ENCODE measurements at regions not wholly inside any gene's neighbourhood (a gene's known extent, or its start where the extent isn't known, plus 50 kb on each side); places are given as distances from the start of the nearest gene placed in this dataset.

DNA sequence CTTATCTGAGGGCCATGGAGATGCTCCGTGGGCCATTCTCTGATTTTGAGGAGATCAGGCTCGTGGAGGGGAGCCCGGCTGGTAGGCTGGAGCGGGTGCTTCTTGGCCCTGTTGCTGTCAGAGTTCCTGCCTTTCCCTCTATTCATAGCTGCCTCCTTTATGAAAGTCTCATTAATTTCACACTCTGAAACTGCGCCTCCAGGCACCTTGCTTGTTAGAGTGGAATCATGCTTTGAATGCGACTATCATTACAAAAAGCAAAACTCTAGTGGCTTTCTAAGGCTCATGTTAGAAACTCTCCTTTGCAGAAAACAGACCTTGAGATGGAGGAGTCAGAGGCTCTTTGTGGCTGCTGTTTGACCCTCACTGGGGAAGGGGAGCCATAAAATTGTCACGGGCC, 131.0 kb upstream of the SNTG2 start (continued):
- TF ChIP-seq ZNF462 (CRISPR knock-in tag; IDR thresholded peaks at IDR 0.05) (no peak), STAT1 (IDR thresholded peaks at IDR 0.05; ENCODE audit: unreplicated experiment) (no peak), ZNF114 (CRISPR knock-in tag; IDR thresholded peaks at IDR 0.05) (no peak), EZH2phosphoT487 (IDR thresholded peaks at IDR 0.05; ENCODE audit: unreplicated experiment) (no peak)

DNA sequence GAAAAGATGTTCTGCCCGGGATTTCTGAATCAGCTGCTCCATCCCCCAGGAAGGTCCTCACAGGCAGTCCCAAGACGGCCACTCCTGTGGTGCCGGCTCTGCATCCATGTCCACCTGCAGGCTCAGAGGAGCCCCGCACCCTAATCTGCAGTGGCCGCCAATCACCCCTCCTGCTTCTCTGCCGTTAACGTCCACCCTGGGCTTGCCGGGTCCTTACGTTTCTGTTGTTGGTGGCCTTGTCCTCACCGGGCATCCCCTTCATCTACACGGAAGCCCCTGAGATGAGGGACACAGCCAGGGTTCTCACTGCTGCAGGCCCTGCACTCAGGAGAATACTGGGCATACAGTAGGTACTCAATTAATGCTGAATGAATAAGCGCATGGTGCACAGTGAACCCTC, 131.5 kb upstream of the SNTG2 start:
- no peak; the same call in 2 of the 3 replicates for ATAC-seq
- no peak overlapping the region for H3K4me2 ChIP-seq
- H3K4me3 ChIP-seq: no peak overlapping the region
- peaks cover 4% of the 10 kb centered on the region; the same call in 1 of the 2 replicates for H3K9me2 ChIP-seq (ENCODE audit: insufficient read depth)
- Mint-ChIP-seq H3K27me3 (ENCODE audit: insufficient read depth, low read depth, poor library complexity) (peaks cover 3% of the 10 kb centered on the region), H3K36me3 (ENCODE audit: low read depth) (no peaks in the 10 kb centered on the region), H3K9me3 (0 out of 3 replicates have a peak, but pooled peaks cover 5% of the 10 kb centered on the region), H3K4me3 (no peak overlapping the region), H3K27ac (no peak overlapping the region), H3K4me1 (peaks cover 3% of the 10 kb centered on the region)
- H2AFZ ChIP-seq: no peak overlapping the region
- no peaks in the 10 kb centered on the region for H3K4me1 ChIP-seq (ENCODE audit: insufficient read depth)
- H3K27me3 ChIP-seq (ENCODE audit: insufficient read depth): no peaks in the 10 kb centered on the region
- TF ChIP-seq NANOG (IDR thresholded peaks at IDR 0.05; ENCODE audit: borderline replicate concordance): no peak
- TF ChIP-seq JUNB (IDR thresholded peaks at IDR 0.05; ENCODE audit: unreplicated experiment): no peak
- TF ChIP-seq STAT1 (IDR thresholded peaks at IDR 0.05; ENCODE audit: unreplicated experiment): no peak
- no peak for TF ChIP-seq CTCF (conservative IDR thresholded peaks at IDR 0.05; ENCODE audit: low read depth in 2 of 2)
- H3F3A ChIP-seq (replicated peaks; ENCODE audit: low read depth): no peaks in the 10 kb centered on the region
- H3K36me3 ChIP-seq (ENCODE audit: insufficient read depth): no peaks in the 10 kb centered on the region
- H4K20me1 ChIP-seq (replicated peaks; ENCODE audit: insufficient read depth): no peaks in the 10 kb centered on the region
- DNase-seq (ENCODE audit: low spot score): no peak
- H3K27ac ChIP-seq (ENCODE audit: low read depth): no peak overlapping the region
- H3K79me2 ChIP-seq (replicated peaks; ENCODE audit: insufficient read depth): no peaks in the 10 kb centered on the region

Data from GM23338 (cell line).